Trophoblast cell (in vitro differentiated cells and primary cell): ENCODE measurements at regions not wholly inside any gene's neighbourhood (a gene's known extent, or its start where the extent isn't known, plus 50 kb on each side); places are given as distances from the start of the nearest gene placed in this dataset.

Source experiments
- DNase-seq, 2 donors: peaks; one replicate each; pipeline ENCODE4 v3.0.0-alpha.2; 2016
- H2AFZ ChIP-seq: 2 replicates; pipeline ENCODE4 v1.6.1; 2013; ENCODE audit warnings: low read length, moderate library complexity, mild to moderate bottlenecking; ENCODE audit not compliant: insufficient read depth, poor library complexity
- H2AK5ac ChIP-seq: 2 replicates; pipeline ENCODE4 v1.6.1; 2013; ENCODE audit warnings: mild to moderate bottlenecking, low read length
- H2BK120ac ChIP-seq: 2 replicates; pipeline ENCODE4 v1.6.1; 2013; ENCODE audit warnings: low read length, mild to moderate bottlenecking, moderate library complexity; ENCODE audit not compliant: insufficient read depth, poor library complexity
- H2BK12ac ChIP-seq: 2 replicates; pipeline ENCODE4 v1.6.1; 2013; ENCODE audit warnings: mild to moderate bottlenecking, low read length, moderate library complexity
- H2BK5ac ChIP-seq: 2 replicates; pipeline ENCODE4 v1.6.1; 2013; ENCODE audit warnings: low read length, low read depth, moderate library complexity, mild to moderate bottlenecking; ENCODE audit not compliant: poor library complexity
- H3K14ac ChIP-seq: 2 replicates; pipeline ENCODE4 v1.6.1; 2013; ENCODE audit warnings: mild to moderate bottlenecking, low read length
- H3K18ac ChIP-seq: 2 replicates; pipeline ENCODE4 v1.6.1; 2013; ENCODE audit warnings: mild to moderate bottlenecking, low read length
- H3K23ac ChIP-seq: 2 replicates; pipeline ENCODE4 v1.6.1; 2013; ENCODE audit warnings: low read length
- H3K27ac ChIP-seq: 2 replicates; pipeline ENCODE4 v1.5.1; 2013; ENCODE audit warnings: low read depth, mild to moderate bottlenecking, inconsistent platforms, low read length, moderate library complexity
- H3K27me3 ChIP-seq: 2 replicates; pipeline ENCODE4 v1.6.1; 2013; ENCODE audit warnings: inconsistent platforms, mild to moderate bottlenecking, low read length, moderate library complexity; ENCODE audit not compliant: insufficient read depth
- H3K36me3 ChIP-seq, 2 experiments: 1 replicate in 1 of 2; 2 replicates in 1 of 2; pipeline ENCODE4 v1.6.1; 2013; ENCODE audit warnings: low read length in 2 of 2, mild to moderate bottlenecking in 2 of 2, moderate library complexity in 1 of 2; ENCODE audit not compliant: insufficient read depth in 2 of 2, control insufficient read depth in 1 of 2
- H3K4ac ChIP-seq: 2 replicates; pipeline ENCODE4 v1.6.1; 2013; ENCODE audit warnings: low read depth, mild to moderate bottlenecking, low read length, moderate library complexity
- H3K4me1 ChIP-seq, 2 experiments: 1 replicate in 1 of 2; 2 replicates in 1 of 2; pipeline ENCODE4 v1.6.1; 2013; ENCODE audit warnings: low read length in 2 of 2, mild to moderate bottlenecking in 2 of 2, moderate library complexity in 1 of 2; ENCODE audit not compliant: insufficient read depth in 2 of 2, control insufficient read depth in 1 of 2
- H3K4me2 ChIP-seq: 2 replicates; pipeline ENCODE4 v1.6.1; 2013; ENCODE audit warnings: inconsistent platforms, mild to moderate bottlenecking, low read length, moderate library complexity
- H3K4me3 ChIP-seq: 2 replicates; pipeline ENCODE4 v1.5.1; 2013; ENCODE audit warnings: mild to moderate bottlenecking, low read depth, low read length, inconsistent platforms
- H3K79me1 ChIP-seq: one replicate; pipeline ENCODE4 v1.6.1; 2013; ENCODE audit warnings: low read length
- H3K79me2 ChIP-seq: 2 replicates; pipeline ENCODE4 v1.6.1; 2013; ENCODE audit warnings: low read length, mild to moderate bottlenecking; ENCODE audit not compliant: control insufficient read depth, insufficient read depth, poor library complexity
- H3K9ac ChIP-seq: 2 replicates; pipeline ENCODE4 v1.6.1; 2013; ENCODE audit warnings: mild to moderate bottlenecking, low read length
- H3K9me3 ChIP-seq: 2 replicates; pipeline ENCODE4 v1.6.1; 2013; ENCODE audit warnings: low read depth, mild to moderate bottlenecking, control low read depth, inconsistent platforms, low read length; ENCODE audit not compliant: insufficient read depth
- H4K12ac ChIP-seq: 2 replicates; pipeline ENCODE4 v1.6.1; 2013; ENCODE audit warnings: low read depth, mild to moderate bottlenecking, low read length, moderate library complexity
- H4K8ac ChIP-seq: 2 replicates; pipeline ENCODE4 v1.6.1; 2013; ENCODE audit warnings: low read depth, mild to moderate bottlenecking, low read length, moderate library complexity
- H4K91ac ChIP-seq: one replicate; pipeline ENCODE4 v1.6.1; 2013; ENCODE audit warnings: low read depth, mild to moderate bottlenecking, low read length, moderate library complexity
- WGBS: extraction: QIAGEN DNeasy Blood & Tissue Kit; methylation state at CpG from one replicate; pipeline ENCODE4 v1.1.7; 2013; ENCODE audit warnings: missing lambda C conversion rate; ENCODE audit not compliant: insufficient read length, insufficient coverage; ENCODE audit errors: extremely low coverage; 5-methylcytosine and 5-hydroxymethylcytosine counted together

- Histone ChIP-seq H2AK5ac (no peak overlapping the region), H3K79me2 (peaks cover 2% of the 10 kb centered on the region), H2AFZ (no peak overlapping the region), H3K4me2 (no peak overlapping the region), H4K12ac (no peak overlapping the region), H3K23ac (no peak overlapping the region), H3K9ac (no peak overlapping the region), H3K4me1 (peaks cover 11 to 15% of the 10 kb centered on the region in 2 experiments), H2BK5ac (no peak overlapping the region), H2BK120ac (no peak overlapping the region), H3K27ac (no peak overlapping the region), H3K79me1 (no peaks in the 10 kb centered on the region), H3K27me3 (no peaks in the 10 kb centered on the region), H3K18ac (no peak overlapping the region), H3K36me3 (no peaks in the 10 kb centered on the region), H3K4ac (no peak overlapping the region), H3K9me3 (no peaks in the 10 kb centered on the region), H3K4me3 (no peak overlapping the region), H4K8ac (no peak overlapping the region), H2BK12ac (no peak overlapping the region), H3K14ac (no peak overlapping the region), H4K91ac (no peak overlapping the region)
- DNase-seq, result no peak
- WGBS, result no CpG with 5 or more reads among the region's 34 CpGs
Measured at GRCh38 chrX:39819921-39820849, 277.6 kb downstream of the BCOR start.

DNA sequence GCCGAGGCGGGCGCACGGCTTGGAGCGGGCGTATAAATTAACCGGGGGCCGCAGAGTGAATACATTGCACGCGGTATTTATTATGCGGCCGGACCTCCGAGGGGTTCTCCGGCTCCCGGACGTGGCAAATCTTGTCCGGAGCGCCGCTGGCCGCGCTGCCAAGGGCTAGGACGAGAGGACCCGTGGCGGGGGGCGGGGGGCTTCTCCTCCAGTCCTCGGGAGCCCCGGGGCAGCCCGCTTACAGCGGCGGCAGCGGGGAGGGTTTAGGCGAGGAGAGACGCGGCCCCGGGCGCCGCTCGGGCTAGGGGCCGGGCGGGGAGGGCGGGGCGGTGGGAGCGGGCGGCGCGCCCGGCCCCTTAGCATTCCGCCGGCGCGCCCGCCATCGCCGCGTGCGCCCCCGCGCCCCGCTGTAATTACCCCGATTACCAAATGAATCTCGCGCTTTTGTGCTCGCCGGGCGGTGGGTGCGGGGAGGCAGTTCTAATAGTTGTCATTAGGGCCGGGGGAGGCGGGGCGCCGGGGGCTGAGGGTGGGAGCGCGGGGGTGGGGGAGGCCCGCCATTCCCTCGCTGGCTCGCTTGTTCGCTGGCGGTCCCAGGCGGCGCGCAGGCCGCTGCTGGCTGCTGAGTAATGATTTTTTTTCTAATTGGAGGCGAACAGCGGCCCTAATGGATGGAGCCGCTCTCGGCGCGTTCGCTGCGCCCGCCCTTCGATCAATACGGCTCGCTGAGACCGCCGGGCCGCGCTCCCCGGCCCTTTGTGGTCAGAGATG lies 276.6 kb downstream of the BCOR start:
- peaks cover 2% of the 10 kb centered on the region for H3K79me2 ChIP-seq
- DNase-seq, result peak in 1 of 2 donors; percentile 37
- no CpG with 5 or more reads among the region's 98 CpGs for WGBS
- no peak overlapping the region for H2AFZ ChIP-seq
- H3K23ac ChIP-seq, result no peak overlapping the region
- no peaks in the 10 kb centered on the region for H3K36me3 ChIP-seq
- H3K4ac ChIP-seq, result no peak overlapping the region
- no peak overlapping the region for H4K91ac ChIP-seq
- H3K4me1 ChIP-seq, result peaks cover 11 to 17% of the 10 kb centered on the region in 2 experiments
- H3K27me3 ChIP-seq, result no peaks in the 10 kb centered on the region
- no peak overlapping the region for H3K27ac ChIP-seq
- no peak overlapping the region for H4K12ac ChIP-seq
- H3K4me2 ChIP-seq, result peak overlapping the region; percentile 74
- H3K9ac ChIP-seq, result no peak overlapping the region
- no peaks in the 10 kb centered on the region for H3K79me1 ChIP-seq
- H2BK5ac ChIP-seq, result no peak overlapping the region
- no peak overlapping the region for H4K8ac ChIP-seq
- no peak overlapping the region for H3K14ac ChIP-seq
- H3K4me3 ChIP-seq, result peak overlapping the region; percentile 53
- no peak overlapping the region for H2BK12ac ChIP-seq
- no peak overlapping the region for H2BK120ac ChIP-seq
- no peak overlapping the region for H2AK5ac ChIP-seq
- no peak overlapping the region for H3K18ac ChIP-seq
- no peaks in the 10 kb centered on the region for H3K9me3 ChIP-seq

- Histone ChIP-seq H3K36me3 (no peaks in the 10 kb centered on the region), H3K14ac (no peak overlapping the region), H3K79me1 (no peaks in the 10 kb centered on the region), H3K9me3 (no peaks in the 10 kb centered on the region), H4K91ac (no peak overlapping the region), H3K27me3 (no peaks in the 10 kb centered on the region), H4K8ac (no peak overlapping the region), H3K9ac (no peak overlapping the region), H3K23ac (no peak overlapping the region), H3K27ac (no peak overlapping the region), H2AFZ (no peak overlapping the region), H3K4me2 (peak overlapping the region; percentile 74), H3K18ac (no peak overlapping the region), H2BK120ac (no peak overlapping the region), H3K79me2 (peaks cover 2% of the 10 kb centered on the region), H4K12ac (no peak overlapping the region), H3K4me1 (peaks cover 11 to 17% of the 10 kb centered on the region in 2 experiments), H2BK12ac (peak overlapping the region; percentile 20), H3K4ac (no peak overlapping the region), H2BK5ac (no peak overlapping the region), H2AK5ac (peak overlapping the region; percentile 6), H3K4me3 (peak overlapping the region; percentile 28)
- no peak for DNase-seq
- no CpG with 5 or more reads among the region's 26 CpGs for WGBS
Measured at GRCh38 chrX:39821709-39822095, 276.1 kb downstream of the BCOR start.

GRCh38 chrX:39822133-39822748 lies 275.5 kb downstream of the BCOR start:
- DNase-seq, result no peak
- no peak overlapping the region for H3K27ac ChIP-seq
- H2BK12ac ChIP-seq, result no peak overlapping the region
- peaks cover 10 to 17% of the 10 kb centered on the region in 2 experiments for H3K4me1 ChIP-seq
- H2BK5ac ChIP-seq, result no peak overlapping the region
- no peak overlapping the region for H3K9ac ChIP-seq
- H3K27me3 ChIP-seq, result no peaks in the 10 kb centered on the region
- no peaks in the 10 kb centered on the region for H3K36me3 ChIP-seq
- peak overlapping the region; percentile 28 for H3K4me3 ChIP-seq
- no CpG with 5 or more reads among the region's 15 CpGs for WGBS
- H3K79me2 ChIP-seq, result peaks cover 2% of the 10 kb centered on the region
- H2BK120ac ChIP-seq, result no peak overlapping the region
- no peak overlapping the region for H3K4ac ChIP-seq
- no peak overlapping the region for H4K12ac ChIP-seq
- no peak overlapping the region for H2AFZ ChIP-seq
- H2AK5ac ChIP-seq, result peak overlapping the region; percentile 6
- H3K23ac ChIP-seq, result no peak overlapping the region
- H4K8ac ChIP-seq, result no peak overlapping the region
- H3K14ac ChIP-seq, result no peak overlapping the region
- H3K18ac ChIP-seq, result no peak overlapping the region
- no peak overlapping the region for H4K91ac ChIP-seq
- no peaks in the 10 kb centered on the region for H3K79me1 ChIP-seq
- H3K4me2 ChIP-seq, result peak overlapping the region; percentile 74
- H3K9me3 ChIP-seq, result no peaks in the 10 kb centered on the region
